ENCODE measurements at regions not wholly inside any gene's neighbourhood (a gene's known extent, or its start where the extent isn't known, plus 50 kb on each side); places are given as distances from the start of the nearest gene placed in this dataset.
"Not testable (repeated sequence)": the region's sequence is repeated elsewhere in the genome, so short reads cannot be mapped to it uniquely, and the experiment has no call there.

DNA sequence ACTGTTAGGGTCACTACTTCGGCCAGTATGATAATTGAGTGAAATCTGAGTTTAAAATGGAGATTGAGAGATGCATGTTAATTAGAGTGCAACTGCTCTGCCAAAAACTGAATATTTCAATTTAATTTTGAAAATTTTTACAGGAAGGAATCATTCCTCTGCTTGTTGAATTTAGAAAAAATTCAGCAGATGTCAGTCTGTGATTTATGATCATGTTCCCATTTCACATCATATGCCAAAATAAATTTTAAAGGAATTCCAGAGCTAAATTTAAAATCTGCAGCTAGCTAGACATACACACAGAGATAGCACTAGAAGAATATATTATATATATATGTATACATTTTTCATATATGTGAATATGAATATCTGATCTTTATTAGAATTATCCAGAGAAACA lies 797.6 kb upstream of the TMEM132C start:
- ATAC-seq (ENCODE audit: poor library complexity) (no peak), DNase-seq (no peak)
- intact Hi-C loops (cut with DNase I) = no loop called here

DNA sequence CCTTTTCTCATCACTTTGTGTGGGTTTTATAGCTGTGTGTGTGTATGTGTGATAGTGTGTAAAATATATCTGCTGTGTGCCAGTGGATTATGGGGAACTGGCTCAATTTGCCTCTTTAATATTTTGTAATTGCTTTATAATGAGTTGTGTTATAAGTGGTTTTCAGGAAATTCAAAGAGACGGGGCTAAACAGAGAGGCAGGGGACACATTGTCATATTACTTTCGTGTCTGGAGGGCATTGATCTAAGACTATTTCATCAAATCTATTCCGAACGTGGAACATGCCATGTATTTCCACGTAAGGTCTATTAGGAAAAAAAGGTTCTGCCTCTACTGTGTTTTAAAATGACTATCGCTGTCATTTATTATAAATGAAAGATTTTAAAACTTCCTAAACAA lies 793.2 kb upstream of the TMEM132C start:
- ATAC-seq (ENCODE audit: poor library complexity) = no peak
- intact Hi-C loops (cut with DNase I) = no loop called here
- DNase-seq = no peak

DNA sequence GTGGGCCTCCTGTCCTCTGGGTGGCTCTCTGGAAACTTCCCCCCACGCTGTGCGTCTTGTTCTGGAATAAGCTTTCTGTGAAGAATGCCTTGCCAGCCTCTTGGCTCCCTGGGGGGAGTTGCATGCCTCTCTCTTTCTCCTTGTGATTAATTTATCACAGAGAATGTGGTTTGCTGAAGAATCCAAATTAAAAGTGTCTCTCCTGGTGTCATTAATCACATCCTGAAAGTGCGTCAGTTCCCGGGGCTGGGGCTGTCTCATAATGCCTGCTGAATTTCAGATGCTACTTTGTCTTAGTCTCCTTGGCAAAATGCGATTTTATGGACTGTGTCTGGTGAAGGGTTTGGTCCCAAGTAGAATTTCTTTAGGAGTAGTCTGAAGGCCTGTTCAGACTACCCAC lies 787.7 kb upstream of the TMEM132C start:
- DNase-seq (no peak), ATAC-seq (ENCODE audit: poor library complexity) (no peak)
- intact Hi-C loops (cut with DNase I) = no loop called here

DNA sequence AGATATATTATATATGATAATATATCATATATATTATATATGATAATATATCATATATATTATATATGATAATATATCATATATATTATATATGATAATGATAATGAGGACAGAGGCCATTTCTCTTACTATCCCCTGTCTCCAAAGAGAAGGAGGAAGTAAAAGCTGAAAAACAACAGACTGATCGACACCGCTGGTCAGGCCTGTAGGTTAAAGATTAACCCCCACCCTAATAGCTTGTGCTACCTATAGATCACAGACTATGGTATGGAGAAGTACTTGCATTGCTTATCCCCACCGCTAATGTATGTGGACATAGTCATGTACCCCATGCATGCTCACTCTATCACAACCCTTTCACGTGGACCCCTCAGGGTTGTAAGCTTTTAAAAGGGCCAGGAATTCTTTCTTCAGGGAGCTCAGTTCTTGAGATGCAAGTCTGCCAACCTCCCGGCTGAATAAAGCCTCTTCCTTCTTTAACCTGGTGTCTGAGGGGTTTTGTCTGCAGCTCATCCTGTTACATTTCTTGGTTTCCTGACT lies 786.1 kb upstream of the TMEM132C start:
- intact Hi-C loops (cut with DNase I) = no loop called here
- no peak for ATAC-seq (ENCODE audit: poor library complexity)
- no peak for DNase-seq

GRCh38 chr12:127482950-127483349 lies 784.0 kb upstream of the TMEM132C start:
- intact Hi-C loops (cut with DNase I) = no loop called here
- ATAC-seq (ENCODE audit: poor library complexity) (no peak), DNase-seq (no peak)

DNA sequence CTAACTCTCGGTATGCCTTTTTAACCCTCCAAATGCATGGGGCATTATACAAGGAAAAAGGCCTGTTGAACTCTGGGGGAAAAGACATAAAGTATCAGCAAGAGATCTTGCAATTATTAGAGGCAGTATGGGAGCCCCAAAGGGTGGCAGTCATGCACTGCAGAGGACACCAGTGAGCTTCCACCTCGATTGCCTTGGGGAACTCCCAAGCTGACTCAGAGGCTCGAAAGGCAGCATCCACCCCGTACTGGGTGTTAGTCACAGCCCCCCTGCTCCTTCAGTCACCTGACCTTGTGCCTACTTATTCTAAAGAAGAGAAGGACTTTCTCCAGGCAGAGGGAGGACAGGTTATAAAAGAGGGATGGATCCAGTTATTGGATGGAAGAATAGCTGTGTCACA lies 781.4 kb upstream of the TMEM132C start:
- intact Hi-C loops (cut with DNase I) = no loop called here
- DNase-seq (no peak), ATAC-seq (ENCODE audit: poor library complexity) (no peak)

DNA sequence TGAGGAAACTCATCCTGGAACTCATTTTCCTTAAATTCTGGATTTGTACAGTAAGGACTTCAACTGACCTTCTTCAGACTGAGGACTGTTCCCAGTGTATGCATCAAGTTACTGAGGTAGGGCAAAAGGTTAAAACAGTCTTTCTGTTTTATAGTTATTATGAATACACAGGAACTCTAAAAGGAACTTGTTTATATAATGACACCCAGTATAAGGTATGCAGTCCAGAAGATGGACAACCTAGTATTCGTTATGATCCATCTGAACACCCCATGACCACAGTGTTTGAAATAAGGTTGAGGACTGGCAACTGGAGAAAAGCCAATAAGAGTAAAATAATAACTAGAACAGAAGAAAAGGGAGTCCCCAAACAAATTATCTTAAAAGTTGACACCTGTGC lies 779.9 kb upstream of the TMEM132C start:
- ATAC-seq (ENCODE audit: poor library complexity) = no peak

GRCh38 chr12:127489061-127489460 lies 777.9 kb upstream of the TMEM132C start:
- no peak for DNase-seq
- ATAC-seq (ENCODE audit: poor library complexity) = no peak
- intact Hi-C loops (cut with DNase I) = no loop called here

More for the DNA sequence above, 779.9 kb upstream of the TMEM132C start:
- intact Hi-C loops (cut with DNase I) = no loop called here
- DNase-seq = no peak

- ATAC-seq (ENCODE audit: poor library complexity) (no peak), DNase-seq (no peak)
- intact Hi-C loops (cut with DNase I) = no loop called here
Measured at GRCh38 chr12:127494961-127495915, 771.7 kb upstream of the TMEM132C start.

DNA sequence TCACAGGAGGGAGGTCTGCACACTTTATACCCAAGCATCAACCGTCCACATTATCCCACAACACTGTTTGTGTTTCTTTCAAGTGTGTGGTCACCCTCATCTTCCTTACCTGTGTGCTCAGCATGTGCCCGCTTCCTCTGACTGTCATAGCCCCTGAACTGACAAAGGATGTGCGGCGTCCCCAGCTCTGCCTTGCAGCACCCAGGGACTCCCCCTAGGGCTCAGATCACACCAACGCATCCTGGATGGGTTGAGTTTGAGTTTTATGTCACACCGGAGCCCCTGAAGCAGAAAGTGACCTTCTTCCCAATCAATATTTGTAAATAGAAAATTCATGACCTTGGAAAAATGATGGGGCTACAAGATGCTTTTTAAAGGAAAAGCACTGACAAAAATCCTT lies 770.7 kb upstream of the TMEM132C start:
- DNase-seq (no peak), ATAC-seq (ENCODE audit: poor library complexity) (no peak)
- intact Hi-C loops (cut with DNase I) = no loop called here

GRCh38 chr12:127500512-127501035 lies 766.4 kb upstream of the TMEM132C start:
- ATAC-seq (ENCODE audit: poor library complexity) (no peak), DNase-seq (no peak)
- intact Hi-C loops (cut with DNase I) = no loop called here

DNA sequence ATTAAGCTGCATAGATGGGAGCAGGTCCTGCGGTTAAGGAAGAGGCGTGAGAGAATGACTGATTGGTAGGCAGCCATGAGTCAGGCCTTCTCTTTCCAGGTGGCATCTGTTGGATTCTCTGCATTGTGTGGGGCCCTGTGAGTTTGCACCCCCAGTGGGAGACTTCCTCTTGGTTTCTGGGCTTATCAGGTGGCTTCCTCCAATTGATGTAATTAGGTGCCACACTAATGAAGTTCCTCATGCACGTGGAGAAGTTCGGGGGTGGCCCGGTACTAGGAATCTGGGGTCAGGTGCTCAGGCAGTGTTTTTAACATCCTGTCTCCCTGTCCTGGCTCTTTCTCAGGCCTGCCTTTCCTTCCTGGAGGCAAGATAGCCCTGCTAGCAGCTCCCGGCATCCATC lies 765.1 kb upstream of the TMEM132C start:
- ATAC-seq (ENCODE audit: poor library complexity) = no peak
- intact Hi-C loops (cut with DNase I) = no loop called here
- no peak for DNase-seq

DNA sequence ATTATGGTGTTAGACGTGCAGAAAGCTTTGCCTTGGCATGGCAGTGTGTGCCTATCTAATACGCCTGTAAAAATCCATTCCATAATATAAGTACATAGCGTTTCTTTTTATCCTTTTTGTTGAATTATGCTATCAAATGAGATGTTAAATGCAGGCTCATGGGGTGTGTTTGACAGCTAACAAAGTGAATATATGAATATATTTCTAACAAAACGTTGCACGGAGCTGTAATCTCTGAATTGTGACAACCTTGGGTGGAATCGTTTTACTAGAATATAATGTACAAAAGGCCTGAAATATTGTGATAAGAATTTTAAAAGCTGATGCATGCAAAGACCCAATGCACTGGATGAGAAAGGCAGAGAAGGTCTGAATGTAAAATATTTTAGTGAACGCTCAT lies 763.7 kb upstream of the TMEM132C start:
- intact Hi-C loops (cut with DNase I) = no loop called here
- no peak for ATAC-seq (ENCODE audit: poor library complexity)

GRCh38 chr12:127503996-127504395 lies 763.0 kb upstream of the TMEM132C start:
- intact Hi-C loops (cut with DNase I); ATAC-seq (ENCODE audit: poor library complexity); DNase-seq: not testable (repeated sequence)

More for the DNA sequence above, 763.7 kb upstream of the TMEM132C start:
- DNase-seq = no peak

GRCh38 chr12:127504874-127505273 lies 762.1 kb upstream of the TMEM132C start:
- ATAC-seq (ENCODE audit: poor library complexity) = no peak
- intact Hi-C loops (cut with DNase I) = no loop called here
- no peak for DNase-seq

DNA sequence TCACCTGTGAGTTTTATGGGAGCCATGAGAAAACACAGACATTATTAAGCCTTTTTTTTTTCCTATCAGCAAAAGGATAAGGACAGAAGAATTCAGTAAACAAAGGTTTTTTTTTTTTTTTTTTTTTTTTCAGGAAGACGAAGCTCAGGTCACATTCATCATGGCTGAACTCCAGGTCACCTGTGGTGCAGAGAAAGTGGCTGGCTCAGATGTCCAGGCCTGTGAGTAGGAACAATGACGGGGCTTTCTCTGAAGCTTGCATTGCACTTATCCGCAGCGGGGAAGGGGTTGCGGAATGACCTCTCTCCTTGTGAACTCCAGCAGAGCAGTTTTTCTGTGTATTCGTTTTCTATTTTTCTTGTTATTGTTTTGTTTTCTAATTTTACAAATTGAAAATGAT lies 759.6 kb upstream of the TMEM132C start:
- no peak for ATAC-seq (ENCODE audit: poor library complexity)
- intact Hi-C loops (cut with DNase I) = no loop called here
- no peak for DNase-seq

- intact Hi-C loops (cut with DNase I) = no loop called here
- ATAC-seq (ENCODE audit: poor library complexity) = no peak
- DNase-seq = no peak
Measured at GRCh38 chr12:127509066-127509778, 757.7 kb upstream of the TMEM132C start.

DNA sequence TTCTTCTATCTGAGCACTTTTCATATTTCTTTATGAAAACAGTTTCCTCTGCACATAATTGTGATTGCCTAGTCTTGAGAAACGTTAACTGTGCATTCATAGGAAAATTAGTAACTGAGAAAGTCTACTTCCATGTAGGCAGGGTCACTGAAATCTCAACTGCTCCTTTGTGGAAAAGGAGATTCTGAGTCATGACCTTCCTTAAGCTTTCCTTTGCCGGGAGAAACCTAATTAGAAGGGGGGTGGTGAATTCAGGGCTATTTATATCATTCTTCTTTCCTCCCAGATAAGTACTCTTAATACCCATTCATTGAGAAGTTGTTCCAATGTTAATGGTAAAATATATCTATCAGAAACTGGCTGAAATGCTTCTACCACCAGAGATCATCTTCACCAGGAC lies 751.0 kb upstream of the TMEM132C start:
- ATAC-seq (ENCODE audit: poor library complexity) (no peak), DNase-seq (no peak)
- intact Hi-C loops (cut with DNase I) = no loop called here

- ATAC-seq (ENCODE audit: poor library complexity) (no peak), DNase-seq (no peak)
- intact Hi-C loops (cut with DNase I) = no loop called here
Measured at GRCh38 chr12:127516467-127516866, 750.5 kb upstream of the TMEM132C start.

GRCh38 chr12:127519779-127520178 lies 747.2 kb upstream of the TMEM132C start:
- ATAC-seq (ENCODE audit: poor library complexity) (no peak), DNase-seq (no peak)
- intact Hi-C loops (cut with DNase I) = no loop called here

All from Right ventricle myocardium superior (tissue), 1 donor.